ENCODE measurements at regions not wholly inside any gene's neighbourhood (a gene's known extent, or its start where the extent isn't known, plus 50 kb on each side); places are given as distances from the start of the nearest gene placed in this dataset.

GRCh38 chr9:95598236-95598635, 81.5 kb upstream of the PTCH1 start:
- H3K27me3 Mint-ChIP-seq (ENCODE audit: low read depth in 3 of 3), result peaks cover 0 to 6% (median 0%) of the 10 kb centered on the region in 3 donors
- Histone ChIP-seq H3K27me3 (ENCODE audit: control insufficient read depth in 2 of 2, insufficient read depth in 2 of 2, low read length in 2 of 2) (no peaks in the 10 kb centered on the region), H4K20me1 (ENCODE audit: insufficient read depth, low read length) (no peaks in the 10 kb centered on the region), H3K27ac (ENCODE audit: low read depth in 1 of 2, low read length in 2 of 2) (no peak overlapping the region), H3K4me3 (replicated peaks in 1 of 3; ENCODE audit: low read depth in 2 of 3, low read length in 3 of 3) (no peak overlapping the region), H3K79me2 (ENCODE audit: insufficient read depth, low read length) (no peaks in the 10 kb centered on the region), H2AFZ (ENCODE audit: insufficient read depth, low read depth, low read length, poor library complexity, severe bottlenecking) (no peak overlapping the region), H3K4me1 (ENCODE audit: control insufficient read depth in 1 of 2, insufficient read depth in 2 of 2, low read length in 2 of 2) (no peaks in the 10 kb centered on the region), H3K4me2 (replicated peaks; ENCODE audit: extremely low read depth, low read length, poor library complexity, severe bottlenecking) (no peak overlapping the region), H3K36me3 (replicated peaks in 1 of 2; ENCODE audit: control insufficient read depth in 1 of 2, insufficient read depth in 2 of 2, low read length in 2 of 2) (no peaks in the 10 kb centered on the region), H3K9ac (ENCODE audit: insufficient read depth, low read length, poor library complexity, severe bottlenecking) (no peak overlapping the region), H3K9me3 (replicated peaks in 1 of 2; ENCODE audit: control insufficient read depth in 1 of 2, insufficient read depth in 1 of 2, low read length in 2 of 2) (no peaks in the 10 kb centered on the region)
- DNase-seq, result no peak
- no peaks in the 10 kb centered on the region for H3K36me3 Mint-ChIP-seq
- no CpG with 5 or more reads among the region's 2 CpGs for WGBS (ENCODE audit: insufficient coverage)
- H3K9me3 Mint-ChIP-seq, result peaks cover 0 to 16% (median 3%) of the 10 kb centered on the region in 7 donors
- no peak overlapping the region for H3K4me3 Mint-ChIP-seq
- H3K4me1 Mint-ChIP-seq, result no peaks in the 10 kb centered on the region
- intact Hi-C loops (cut with micrococcal nuclease), result no loop called here
- no peak overlapping the region for H3K27ac Mint-ChIP-seq
- TF ChIP-seq CTCF (IDR thresholded peaks at IDR 0.05), result no peak

GRCh38 chr9:95595721-95596295, 79.0 kb upstream of the PTCH1 start:
- no peak overlapping the region for H3K27ac Mint-ChIP-seq
- TF ChIP-seq CTCF (IDR thresholded peaks at IDR 0.05), result no peak
- Histone ChIP-seq H2AFZ (ENCODE audit: insufficient read depth, low read depth, low read length, poor library complexity, severe bottlenecking) (no peak overlapping the region), H3K4me1 (ENCODE audit: control insufficient read depth in 1 of 2, insufficient read depth in 2 of 2, low read length in 2 of 2) (no peaks in the 10 kb centered on the region), H3K4me3 (replicated peaks in 1 of 3; ENCODE audit: low read depth in 2 of 3, low read length in 3 of 3) (no peak overlapping the region), H3K36me3 (replicated peaks in 1 of 2; ENCODE audit: control insufficient read depth in 1 of 2, insufficient read depth in 2 of 2, low read length in 2 of 2) (no peaks in the 10 kb centered on the region), H3K9me3 (replicated peaks in 1 of 2; ENCODE audit: control insufficient read depth in 1 of 2, insufficient read depth in 1 of 2, low read length in 2 of 2) (no peaks in the 10 kb centered on the region), H3K4me2 (replicated peaks; ENCODE audit: extremely low read depth, low read length, poor library complexity, severe bottlenecking) (no peak overlapping the region), H3K27me3 (ENCODE audit: control insufficient read depth in 2 of 2, insufficient read depth in 2 of 2, low read length in 2 of 2) (no peaks in the 10 kb centered on the region), H4K20me1 (ENCODE audit: insufficient read depth, low read length) (no peaks in the 10 kb centered on the region), H3K79me2 (ENCODE audit: insufficient read depth, low read length) (no peaks in the 10 kb centered on the region), H3K27ac (ENCODE audit: low read depth in 1 of 2, low read length in 2 of 2) (no peak overlapping the region), H3K9ac (ENCODE audit: insufficient read depth, low read length, poor library complexity, severe bottlenecking) (no peak overlapping the region)
- no peak for DNase-seq
- peaks cover 0 to 10% (median 3%) of the 10 kb centered on the region in 7 donors for H3K9me3 Mint-ChIP-seq
- WGBS (ENCODE audit: insufficient coverage), result over 99% methylated on average over 11 of the region's 15 CpGs
- no peaks in the 10 kb centered on the region for H3K36me3 Mint-ChIP-seq
- peaks cover 0 to 6% (median 0%) of the 10 kb centered on the region in 3 donors for H3K27me3 Mint-ChIP-seq (ENCODE audit: low read depth in 3 of 3)
- H3K4me3 Mint-ChIP-seq, result no peak overlapping the region
- intact Hi-C loops (cut with micrococcal nuclease), result no loop called here
- H3K4me1 Mint-ChIP-seq, result no peaks in the 10 kb centered on the region
